Astrocyte of the spinal cord (primary cell): ENCODE measurements at regions not wholly inside any gene's neighbourhood (a gene's known extent, or its start where the extent isn't known, plus 50 kb on each side); places are given as distances from the start of the nearest gene placed in this dataset.
A peak's percentile ranks its signal among the peaks of the same experiment; 100 is the strongest.

Experiments used
- DNase-seq: peaks from one replicate; pipeline ENCODE4 v3.0.0; 2011; ENCODE audit warnings: low read depth, low spot score
- H3K4me3 ChIP-seq: 2 replicates; pipeline ENCODE4 v1.5.1; 2011; ENCODE audit warnings: low read depth, mild to moderate bottlenecking, low read length, moderate library complexity
- in situ Hi-C: cut with HindIII; loops from 2 replicates; pipeline ENCODE4 v1.10.0; 2017; ENCODE audit warnings: low sequenced_read_pairs
- TF ChIP-seq, protein P1 (sequence below): IDR thresholded peaks from 2 replicates; pipeline ENCODE4 v1.5.1; 2012; ENCODE audit warnings: low read depth, mild to moderate bottlenecking, low read length, inconsistent platforms

DNA sequence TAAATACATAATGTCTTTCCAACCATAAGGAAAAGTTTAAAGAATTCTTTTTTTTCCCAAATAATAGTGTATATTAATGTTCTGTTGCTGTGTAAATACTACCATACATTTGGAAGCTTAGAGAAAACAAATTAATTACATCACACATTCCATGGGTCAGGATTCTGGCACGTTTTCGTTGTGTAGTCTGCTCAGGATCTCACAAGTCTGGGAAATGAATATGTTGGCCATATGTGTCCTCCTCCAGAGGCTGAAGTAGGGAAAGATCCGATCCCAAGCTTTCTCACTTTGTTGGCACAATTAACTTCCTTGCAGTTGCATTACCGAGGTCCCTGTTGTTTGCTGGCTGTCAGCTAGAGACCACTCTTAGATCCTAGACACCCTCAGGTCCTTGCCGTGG lies 83.9 kb downstream of the RPRM start:
- DNase-seq: no peak
- in situ Hi-C loops: no loop called here
- TF ChIP-seq, protein P1, sequence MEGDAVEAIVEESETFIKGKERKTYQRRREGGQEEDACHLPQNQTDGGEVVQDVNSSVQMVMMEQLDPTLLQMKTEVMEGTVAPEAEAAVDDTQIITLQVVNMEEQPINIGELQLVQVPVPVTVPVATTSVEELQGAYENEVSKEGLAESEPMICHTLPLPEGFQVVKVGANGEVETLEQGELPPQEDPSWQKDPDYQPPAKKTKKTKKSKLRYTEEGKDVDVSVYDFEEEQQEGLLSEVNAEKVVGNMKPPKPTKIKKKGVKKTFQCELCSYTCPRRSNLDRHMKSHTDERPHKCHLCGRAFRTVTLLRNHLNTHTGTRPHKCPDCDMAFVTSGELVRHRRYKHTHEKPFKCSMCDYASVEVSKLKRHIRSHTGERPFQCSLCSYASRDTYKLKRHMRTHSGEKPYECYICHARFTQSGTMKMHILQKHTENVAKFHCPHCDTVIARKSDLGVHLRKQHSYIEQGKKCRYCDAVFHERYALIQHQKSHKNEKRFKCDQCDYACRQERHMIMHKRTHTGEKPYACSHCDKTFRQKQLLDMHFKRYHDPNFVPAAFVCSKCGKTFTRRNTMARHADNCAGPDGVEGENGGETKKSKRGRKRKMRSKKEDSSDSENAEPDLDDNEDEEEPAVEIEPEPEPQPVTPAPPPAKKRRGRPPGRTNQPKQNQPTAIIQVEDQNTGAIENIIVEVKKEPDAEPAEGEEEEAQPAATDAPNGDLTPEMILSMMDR: no peak
- no peak overlapping the region for H3K4me3 ChIP-seq

DNA sequence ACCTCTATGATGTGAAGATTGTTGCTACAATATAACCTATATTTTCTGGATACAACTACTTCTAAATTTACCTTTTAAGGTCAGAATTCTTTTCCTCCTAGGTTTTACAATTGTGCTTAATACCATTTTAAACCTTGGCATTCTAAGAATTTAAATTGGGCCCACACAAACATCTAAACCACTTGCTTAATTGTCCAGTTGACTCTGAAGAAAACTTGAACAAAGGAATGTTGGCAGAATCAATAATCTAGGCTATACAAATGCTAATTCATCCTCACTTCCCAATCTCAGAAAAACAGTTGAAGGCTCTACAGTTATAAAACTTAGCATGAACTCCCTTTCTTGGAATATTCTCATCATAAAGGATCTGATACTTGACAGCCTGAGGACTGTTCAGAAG lies 84.3 kb downstream of the RPRM start:
- in situ Hi-C loops: no loop called here
- no peak for DNase-seq
- H3K4me3 ChIP-seq: no peak overlapping the region
- TF ChIP-seq, protein P1: no peak

DNA sequence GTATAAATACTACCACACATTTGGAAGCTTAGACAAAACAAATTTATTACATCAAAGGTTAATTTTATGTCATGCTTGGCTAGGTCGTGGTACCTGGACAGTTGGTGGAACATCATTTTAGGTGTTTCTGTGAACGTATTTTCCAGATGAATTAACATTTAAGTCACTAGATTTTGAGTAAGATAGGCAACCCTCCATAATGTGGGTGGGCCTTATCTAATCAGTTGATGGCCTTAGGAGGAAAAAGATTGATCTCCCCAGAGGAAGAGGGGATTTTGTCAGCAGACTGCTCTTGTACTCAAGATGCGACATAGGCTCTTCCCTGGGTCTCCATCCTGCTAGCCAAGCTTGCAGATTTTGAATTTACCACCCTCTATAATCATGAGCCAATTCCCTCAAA lies 85.0 kb downstream of the RPRM start:
- in situ Hi-C loops: no loop called here
- no peak overlapping the region for H3K4me3 ChIP-seq
- DNase-seq: no peak
- TF ChIP-seq, protein P1: no peak

DNA sequence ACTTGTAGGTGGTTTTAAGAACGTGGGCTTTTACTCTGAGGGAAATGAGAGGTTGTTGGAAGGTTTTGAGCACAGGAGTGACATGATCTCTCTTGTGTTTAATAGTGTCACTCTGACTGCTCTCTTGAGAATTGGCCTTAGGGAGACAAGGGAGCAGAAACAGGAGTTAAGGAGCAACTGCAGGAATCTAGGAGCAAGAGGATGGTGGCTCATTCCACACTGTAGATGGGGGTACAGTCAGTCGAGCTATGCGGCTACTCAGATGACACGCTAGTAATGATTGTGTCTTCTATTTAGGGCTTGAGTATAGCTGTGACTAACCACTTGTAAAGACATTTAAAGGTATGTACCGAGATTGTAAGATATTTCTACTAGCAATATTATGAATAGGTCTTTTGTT lies 87.4 kb downstream of the RPRM start:
- in situ Hi-C loops: no loop called here
- TF ChIP-seq, protein P1: no peak
- no peak for DNase-seq
- no peak overlapping the region for H3K4me3 ChIP-seq

DNA sequence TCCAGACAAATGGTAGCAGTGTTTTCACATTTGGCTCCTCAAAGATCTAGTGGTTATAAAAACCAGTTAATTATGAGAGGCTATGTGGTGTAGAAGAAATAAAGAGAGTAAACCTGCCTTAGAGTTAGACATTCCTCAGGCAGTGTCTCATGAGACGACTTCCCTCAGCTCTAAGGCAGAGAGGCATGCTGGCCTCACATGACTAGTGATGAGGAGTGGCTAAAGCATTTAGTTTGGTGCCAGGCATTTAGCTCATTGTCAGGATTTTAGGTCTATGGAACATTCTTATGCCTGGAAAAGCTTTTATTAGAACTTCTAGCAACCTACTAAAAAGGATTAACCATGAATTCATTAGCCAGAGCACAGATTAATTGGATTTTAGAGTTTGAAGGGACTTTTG lies 90.3 kb downstream of the RPRM start:
- DNase-seq: peak; percentile 76
- TF ChIP-seq, protein P1: no peak
- no peak overlapping the region for H3K4me3 ChIP-seq
- in situ Hi-C loops: no loop called here

DNA sequence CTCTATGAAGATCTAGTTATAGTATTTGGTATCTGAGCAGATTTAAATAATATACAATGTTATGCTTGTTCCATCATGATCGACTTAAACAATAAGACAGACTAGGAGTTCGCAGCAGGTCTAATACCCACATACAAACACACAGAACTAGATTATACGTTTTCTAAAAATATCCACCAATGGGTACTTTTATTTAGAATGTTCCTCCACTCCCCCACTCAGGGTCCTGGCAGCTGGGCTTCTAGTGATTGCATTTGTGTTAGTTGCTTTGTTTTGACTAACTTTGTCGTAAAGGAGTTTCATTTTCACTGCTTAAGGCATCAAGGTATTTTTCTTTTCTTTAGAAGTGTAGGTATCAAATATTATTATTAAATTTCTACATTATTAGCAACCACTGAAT lies 91.4 kb downstream of the RPRM start:
- TF ChIP-seq, protein P1: no peak
- no peak overlapping the region for H3K4me3 ChIP-seq
- DNase-seq: no peak
- in situ Hi-C loops: no loop called here

DNA sequence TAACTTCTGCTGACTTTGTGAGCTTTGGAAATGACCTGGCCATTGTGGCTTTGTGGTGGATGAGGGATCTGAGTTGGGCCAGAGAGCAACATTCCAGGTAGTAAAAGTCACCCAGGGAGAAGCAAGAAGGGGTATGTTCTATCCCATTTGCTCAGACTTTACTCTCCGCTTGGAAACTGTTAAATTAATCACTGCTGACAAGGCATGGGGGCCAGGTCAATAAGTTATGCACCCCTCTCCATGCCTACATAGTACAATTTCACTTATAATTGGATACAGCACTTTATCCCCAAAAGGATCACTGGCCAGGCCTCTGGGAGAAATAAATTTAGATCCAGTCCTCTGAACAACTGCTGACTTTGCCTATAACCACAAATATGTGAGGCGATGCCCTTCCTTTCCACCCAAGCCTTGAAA lies 92.1 kb downstream of the RPRM start:
- TF ChIP-seq, protein P1: no peak
- no peak overlapping the region for H3K4me3 ChIP-seq
- peak; percentile 80 for DNase-seq
- in situ Hi-C loops: no loop called here
